Liver (tissue), 8 donors: ENCODE measurements at regions not wholly inside any gene's neighbourhood (a gene's known extent, or its start where the extent isn't known, plus 50 kb on each side); places are given as distances from the start of the nearest gene placed in this dataset.
A peak's percentile ranks its signal among the peaks of the same experiment; 100 is the strongest.

ENCODE experiments used
- DNase-seq: peaks from one replicate; pipeline ENCODE4 v3.0.0-alpha.2; 2017; ENCODE audit warnings: low spot score
- H3K27ac ChIP-seq, 2 donors: one replicate each; pipeline ENCODE4 v1.7.0; 2013; ENCODE audit warnings: inconsistent platforms in 2 of 2, low read length in 2 of 2, control low read depth in 1 of 2, low read depth in 1 of 2, mild to moderate bottlenecking in 1 of 2
- H3K27me3 ChIP-seq, 4 donors: one replicate each; pipeline versions ENCODE4 v1.6.1 to v1.7.0; 2013; ENCODE audit warnings: low read length in 3 of 4, inconsistent platforms in 1 of 4, mild to moderate bottlenecking in 1 of 4, moderate library complexity in 1 of 4; ENCODE audit not compliant: control insufficient read depth in 4 of 4, insufficient read depth in 4 of 4
- H3K36me3 ChIP-seq, 4 donors: one replicate each; pipeline versions ENCODE4 v1.6.1 to v1.7.0; 2013; ENCODE audit warnings: low read length in 3 of 4, mild to moderate bottlenecking in 3 of 4, low read depth in 1 of 4, moderate library complexity in 1 of 4; ENCODE audit not compliant: control insufficient read depth in 4 of 4, insufficient read depth in 3 of 4
- H3K4me1 ChIP-seq, 4 donors: one replicate each; pipeline versions ENCODE4 v1.6.1 to v1.7.0; 2013; ENCODE audit warnings: low read length in 3 of 4, mild to moderate bottlenecking in 3 of 4, moderate library complexity in 1 of 4; ENCODE audit not compliant: control insufficient read depth in 4 of 4, insufficient read depth in 4 of 4
- H3K4me3 ChIP-seq, 3 donors: one replicate each; pipeline versions ENCODE4 v1.6.1 to v1.7.0; 2013; ENCODE audit warnings: low read length in 3 of 3, control low read depth in 1 of 3, low read depth in 1 of 3, mild to moderate bottlenecking in 1 of 3
- H3K9ac ChIP-seq, 2 donors: one replicate each; pipeline ENCODE4 v1.7.0; 2013; ENCODE audit warnings: low read length in 2 of 2, mild to moderate bottlenecking in 2 of 2, moderate library complexity in 2 of 2, control low read depth in 1 of 2, low read depth in 1 of 2
- H3K9me3 ChIP-seq, 4 donors: one replicate each; pipeline versions ENCODE4 v1.6.1 to v1.7.0; 2013; ENCODE audit warnings: low read length in 3 of 4; ENCODE audit not compliant: control insufficient read depth in 4 of 4
- EGR1 ChIP-seq, 2 donors: IDR thresholded peaks; 2 replicates each; pipeline ENCODE4 v1.6.1; 2016 to 2018; ENCODE audit warnings: antibody characterized with exemption in 2 of 2, low read depth in 2 of 2
- FOXA1 ChIP-seq: IDR thresholded peaks from 2 replicates; pipeline ENCODE4 v1.6.1; 2016; ENCODE audit warnings: antibody characterized with exemption
- FOXA2 ChIP-seq: IDR thresholded peaks from 2 replicates; pipeline ENCODE4 v1.6.1; 2016; ENCODE audit warnings: antibody characterized with exemption
- GABPA ChIP-seq, 2 donors: IDR thresholded peaks in 1 of 2; conservative IDR thresholded peaks in 1 of 2; 2 replicates each; pipeline ENCODE4 v1.6.1; 2016; ENCODE audit warnings: antibody characterized with exemption in 2 of 2, mild to moderate bottlenecking in 1 of 2, moderate library complexity in 1 of 2
- HNF4A ChIP-seq, 2 donors: conservative IDR thresholded peaks; 2 replicates each; pipeline ENCODE4 v1.6.1; 2016; ENCODE audit warnings: antibody characterized with exemption in 2 of 2, mild to moderate bottlenecking in 2 of 2
- HNF4G ChIP-seq: IDR thresholded peaks from 2 replicates; pipeline ENCODE4 v1.6.1; 2016; ENCODE audit warnings: antibody characterized with exemption
- JUND ChIP-seq, 2 donors: IDR thresholded peaks; 2 replicates each; pipeline ENCODE4 v1.6.1; 2016; ENCODE audit warnings: antibody characterized with exemption in 2 of 2
- NR2F2 ChIP-seq: IDR thresholded peaks from 2 replicates; pipeline ENCODE4 v1.6.1; 2016; ENCODE audit warnings: antibody characterized with exemption
- RAD21 ChIP-seq, 2 donors: IDR thresholded peaks; 2 replicates each; pipeline ENCODE4 v1.6.1; 2016; ENCODE audit warnings: antibody characterized with exemption in 2 of 2, mild to moderate bottlenecking in 2 of 2
- RXRA ChIP-seq, 2 donors: IDR thresholded peaks; 2 replicates each; pipeline ENCODE4 v1.6.1; 2017 to 2018; ENCODE audit warnings: antibody characterized with exemption in 2 of 2, mild to moderate bottlenecking in 1 of 2
- SP1 ChIP-seq: IDR thresholded peaks from 2 replicates; pipeline ENCODE4 v1.6.1; 2018; ENCODE audit warnings: antibody characterized with exemption, mild to moderate bottlenecking
- TAF1 ChIP-seq: conservative IDR thresholded peaks from 2 replicates; pipeline ENCODE4 v1.6.1; 2016; ENCODE audit warnings: antibody characterized with exemption, mild to moderate bottlenecking
- YY1 ChIP-seq: IDR thresholded peaks from 2 replicates; pipeline ENCODE4 v1.6.1; 2016; ENCODE audit warnings: antibody characterized with exemption, mild to moderate bottlenecking
- WGBS: extraction: QIAGEN DNeasy Blood & Tissue Kit; methylation state at CpG from one replicate; pipeline ENCODE4 v1.1.7; 2013; 5-methylcytosine and 5-hydroxymethylcytosine counted together
- TF ChIP-seq, protein P1 (sequence below): IDR thresholded peaks from 2 replicates; pipeline ENCODE4 v1.6.1; 2016; ENCODE audit warnings: antibody characterized with exemption
- TF ChIP-seq, protein P2 (sequence below): IDR thresholded peaks from 2 replicates; pipeline ENCODE4 v1.6.1; 2016; ENCODE audit warnings: antibody characterized with exemption, mild to moderate bottlenecking
- TF ChIP-seq, protein P3 (sequence below): fragments of 150-350 bp; IDR thresholded peaks from 2 replicates; pipeline ENCODE4 v1.5.1; 2017; ENCODE audit warnings: improper control_type of control experiment, low read depth, low read length; ENCODE audit not compliant: missing input control
- TF ChIP-seq, protein P4 (sequence below): IDR thresholded peaks from 2 replicates; pipeline ENCODE4 v1.6.1; 2016; ENCODE audit warnings: antibody characterized with exemption
- TF ChIP-seq, protein P5 (sequence below): IDR thresholded peaks from 2 replicates; pipeline ENCODE4 v1.6.1; 2016; ENCODE audit warnings: antibody characterized with exemption
- donor health status: healthy.
- donor health status: healthy.
- donor health status: healthy.
- donor health status: healthy.
- donor health status: healthy.

DNA sequence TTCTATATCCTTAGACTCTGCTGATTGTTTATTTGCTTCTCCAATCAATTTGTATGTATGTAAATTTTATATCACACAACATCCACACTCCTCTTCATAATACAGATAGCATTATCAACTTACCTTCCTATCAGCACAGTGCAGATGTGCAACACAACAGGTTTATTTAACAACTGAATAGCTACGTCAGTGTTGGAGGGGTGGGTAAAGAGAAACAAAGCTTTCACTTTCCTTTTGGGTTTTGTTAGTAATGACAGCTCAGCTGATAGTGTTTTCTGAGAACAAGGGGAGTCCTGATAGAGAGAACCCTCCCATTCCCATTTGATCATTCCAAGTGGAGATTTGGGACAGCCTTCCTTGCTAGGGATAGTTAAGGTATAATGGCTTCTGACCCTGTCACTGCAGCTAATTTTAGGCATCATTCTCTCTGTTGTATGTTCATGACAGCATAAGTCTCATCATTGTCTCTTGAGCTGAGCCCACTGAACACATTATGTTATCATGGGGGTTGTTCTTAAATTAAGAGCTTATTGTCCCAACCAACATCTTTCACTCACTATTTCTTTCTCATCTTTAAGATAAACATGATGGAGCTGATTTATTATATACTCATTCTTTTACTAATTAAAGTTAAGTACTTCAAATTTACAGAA lies 227.7 kb downstream of the GPD2 start:
- TF ChIP-seq HNF4G (no peak), TAF1 (no peak), FOXA2 (no peak), RAD21 (IDR thresholded peaks at IDR 0.05) (no peak), JUND (IDR thresholded peaks at IDR 0.05) (no peak), RXRA (IDR thresholded peaks at IDR 0.05) (no peak), SP1 (no peak), NR2F2 (no peak), FOXA1 (no peak), EGR1 (IDR thresholded peaks at IDR 0.05; ENCODE audit: low read depth in 2 of 2) (no peak), GABPA (IDR thresholded peaks at IDR 0.05 in 1 of 2, conservative IDR thresholded peaks at IDR 0.05 in 1 of 2) (no peak), YY1 (no peak), HNF4A (conservative IDR thresholded peaks at IDR 0.05) (no peak)
- TF ChIP-seq, protein P1, sequence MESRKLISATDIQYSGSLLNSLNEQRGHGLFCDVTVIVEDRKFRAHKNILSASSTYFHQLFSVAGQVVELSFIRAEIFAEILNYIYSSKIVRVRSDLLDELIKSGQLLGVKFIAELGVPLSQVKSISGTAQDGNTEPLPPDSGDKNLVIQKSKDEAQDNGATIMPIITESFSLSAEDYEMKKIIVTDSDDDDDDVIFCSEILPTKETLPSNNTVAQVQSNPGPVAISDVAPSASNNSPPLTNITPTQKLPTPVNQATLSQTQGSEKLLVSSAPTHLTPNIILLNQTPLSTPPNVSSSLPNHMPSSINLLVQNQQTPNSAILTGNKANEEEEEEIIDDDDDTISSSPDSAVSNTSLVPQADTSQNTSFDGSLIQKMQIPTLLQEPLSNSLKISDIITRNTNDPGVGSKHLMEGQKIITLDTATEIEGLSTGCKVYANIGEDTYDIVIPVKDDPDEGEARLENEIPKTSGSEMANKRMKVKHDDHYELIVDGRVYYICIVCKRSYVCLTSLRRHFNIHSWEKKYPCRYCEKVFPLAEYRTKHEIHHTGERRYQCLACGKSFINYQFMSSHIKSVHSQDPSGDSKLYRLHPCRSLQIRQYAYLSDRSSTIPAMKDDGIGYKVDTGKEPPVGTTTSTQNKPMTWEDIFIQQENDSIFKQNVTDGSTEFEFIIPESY: no peak
- TF ChIP-seq, protein P2, sequence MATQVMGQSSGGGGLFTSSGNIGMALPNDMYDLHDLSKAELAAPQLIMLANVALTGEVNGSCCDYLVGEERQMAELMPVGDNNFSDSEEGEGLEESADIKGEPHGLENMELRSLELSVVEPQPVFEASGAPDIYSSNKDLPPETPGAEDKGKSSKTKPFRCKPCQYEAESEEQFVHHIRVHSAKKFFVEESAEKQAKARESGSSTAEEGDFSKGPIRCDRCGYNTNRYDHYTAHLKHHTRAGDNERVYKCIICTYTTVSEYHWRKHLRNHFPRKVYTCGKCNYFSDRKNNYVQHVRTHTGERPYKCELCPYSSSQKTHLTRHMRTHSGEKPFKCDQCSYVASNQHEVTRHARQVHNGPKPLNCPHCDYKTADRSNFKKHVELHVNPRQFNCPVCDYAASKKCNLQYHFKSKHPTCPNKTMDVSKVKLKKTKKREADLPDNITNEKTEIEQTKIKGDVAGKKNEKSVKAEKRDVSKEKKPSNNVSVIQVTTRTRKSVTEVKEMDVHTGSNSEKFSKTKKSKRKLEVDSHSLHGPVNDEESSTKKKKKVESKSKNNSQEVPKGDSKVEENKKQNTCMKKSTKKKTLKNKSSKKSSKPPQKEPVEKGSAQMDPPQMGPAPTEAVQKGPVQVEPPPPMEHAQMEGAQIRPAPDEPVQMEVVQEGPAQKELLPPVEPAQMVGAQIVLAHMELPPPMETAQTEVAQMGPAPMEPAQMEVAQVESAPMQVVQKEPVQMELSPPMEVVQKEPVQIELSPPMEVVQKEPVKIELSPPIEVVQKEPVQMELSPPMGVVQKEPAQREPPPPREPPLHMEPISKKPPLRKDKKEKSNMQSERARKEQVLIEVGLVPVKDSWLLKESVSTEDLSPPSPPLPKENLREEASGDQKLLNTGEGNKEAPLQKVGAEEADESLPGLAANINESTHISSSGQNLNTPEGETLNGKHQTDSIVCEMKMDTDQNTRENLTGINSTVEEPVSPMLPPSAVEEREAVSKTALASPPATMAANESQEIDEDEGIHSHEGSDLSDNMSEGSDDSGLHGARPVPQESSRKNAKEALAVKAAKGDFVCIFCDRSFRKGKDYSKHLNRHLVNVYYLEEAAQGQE: no peak
- TF ChIP-seq, protein P3, sequence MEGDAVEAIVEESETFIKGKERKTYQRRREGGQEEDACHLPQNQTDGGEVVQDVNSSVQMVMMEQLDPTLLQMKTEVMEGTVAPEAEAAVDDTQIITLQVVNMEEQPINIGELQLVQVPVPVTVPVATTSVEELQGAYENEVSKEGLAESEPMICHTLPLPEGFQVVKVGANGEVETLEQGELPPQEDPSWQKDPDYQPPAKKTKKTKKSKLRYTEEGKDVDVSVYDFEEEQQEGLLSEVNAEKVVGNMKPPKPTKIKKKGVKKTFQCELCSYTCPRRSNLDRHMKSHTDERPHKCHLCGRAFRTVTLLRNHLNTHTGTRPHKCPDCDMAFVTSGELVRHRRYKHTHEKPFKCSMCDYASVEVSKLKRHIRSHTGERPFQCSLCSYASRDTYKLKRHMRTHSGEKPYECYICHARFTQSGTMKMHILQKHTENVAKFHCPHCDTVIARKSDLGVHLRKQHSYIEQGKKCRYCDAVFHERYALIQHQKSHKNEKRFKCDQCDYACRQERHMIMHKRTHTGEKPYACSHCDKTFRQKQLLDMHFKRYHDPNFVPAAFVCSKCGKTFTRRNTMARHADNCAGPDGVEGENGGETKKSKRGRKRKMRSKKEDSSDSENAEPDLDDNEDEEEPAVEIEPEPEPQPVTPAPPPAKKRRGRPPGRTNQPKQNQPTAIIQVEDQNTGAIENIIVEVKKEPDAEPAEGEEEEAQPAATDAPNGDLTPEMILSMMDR: no peak
- TF ChIP-seq, protein P4, sequence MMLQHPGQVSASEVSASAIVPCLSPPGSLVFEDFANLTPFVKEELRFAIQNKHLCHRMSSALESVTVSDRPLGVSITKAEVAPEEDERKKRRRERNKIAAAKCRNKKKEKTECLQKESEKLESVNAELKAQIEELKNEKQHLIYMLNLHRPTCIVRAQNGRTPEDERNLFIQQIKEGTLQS: no peak
- TF ChIP-seq, protein P5, sequence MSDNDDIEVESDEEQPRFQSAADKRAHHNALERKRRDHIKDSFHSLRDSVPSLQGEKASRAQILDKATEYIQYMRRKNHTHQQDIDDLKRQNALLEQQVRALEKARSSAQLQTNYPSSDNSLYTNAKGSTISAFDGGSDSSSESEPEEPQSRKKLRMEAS: no peak
- Histone ChIP-seq H3K27me3 (no peaks in the 10 kb centered on the region), H3K4me1 (peaks cover 0 to 11% (median 4%) of the 10 kb centered on the region in 4 donors), H3K4me3 (no peak overlapping the region), H3K9me3 (peaks cover 0 to 4% (median 2%) of the 10 kb centered on the region in 4 donors), H3K36me3 (no peaks in the 10 kb centered on the region), H3K27ac (peak overlapping the region in 1 of 2 donors; percentile 11), H3K9ac (no peak overlapping the region)
- DNase-seq: no peak
- WGBS: 28% methylated on average over 1 of the region's 1 CpG
